Keratinocyte (primary cell): ENCODE measurements at regions not wholly inside any gene's neighbourhood (a gene's known extent, or its start where the extent isn't known, plus 50 kb on each side); places are given as distances from the start of the nearest gene placed in this dataset.

Experiments used
- DNase-seq: peaks from one replicate; pipeline ENCODE4 v3.0.0-alpha.2; 2011; ENCODE audit warnings: low read depth, missing footprints, low spot score
- FAIRE-seq: peaks from 2 replicates; lab custom pipeline; 2011; peaks lifted over from hg19 to GRCh38; lab: Jason Lieb, UNC
- H2AFZ ChIP-seq: 2 replicates; pipeline ENCODE4 v1.6.0; 2012; ENCODE audit warnings: low read length, control low read depth, inconsistent platforms; ENCODE audit not compliant: control insufficient read depth
- H3K27ac ChIP-seq: 2 replicates; pipeline ENCODE4 v1.5.1; 2011; ENCODE audit warnings: low read length; ENCODE audit not compliant: control insufficient read depth, insufficient read depth
- H3K27me3 ChIP-seq: 3 replicates; pipeline ENCODE4 v1.6.0; 2011; ENCODE audit warnings: low read length; ENCODE audit not compliant: control insufficient read depth, insufficient read depth; ENCODE audit errors: extremely low read depth
- H3K36me3 ChIP-seq, 2 experiments: 2 replicates in 1 of 2; 3 replicates in 1 of 2; pipeline ENCODE4 v1.5.1; 2011; ENCODE audit warnings: low read length in 2 of 2, mild to moderate bottlenecking in 1 of 2; ENCODE audit not compliant: control insufficient read depth in 2 of 2, insufficient read depth in 2 of 2; ENCODE audit errors: extremely low read depth in 1 of 2
- H3K4me1 ChIP-seq: 3 replicates; pipeline ENCODE4 v1.5.1; 2011; ENCODE audit warnings: low read length; ENCODE audit not compliant: control insufficient read depth, insufficient read depth; ENCODE audit errors: extremely low read depth
- H3K4me2 ChIP-seq: 3 replicates; pipeline ENCODE4 v1.6.0; 2011; ENCODE audit warnings: low read depth, low read length; ENCODE audit not compliant: control insufficient read depth, insufficient read depth; ENCODE audit errors: extremely low read depth
- H3K4me3 ChIP-seq, 3 experiments: fragments of 200-600 bp in 1 of 3; sonication (generic) in 1 of 3; 2 replicates in 2 of 3; 3 replicates in 1 of 3; pipeline ENCODE4 v1.5.1; 2011 to 2016; ENCODE audit warnings: low read length in 3 of 3, mild to moderate bottlenecking in 3 of 3, control low read depth in 2 of 3, inconsistent platforms in 1 of 3, low read depth in 1 of 3, mixed read lengths in 1 of 3, mixed run types in 1 of 3, moderate library complexity in 1 of 3; ENCODE audit not compliant: control insufficient read depth in 2 of 3, insufficient read depth in 2 of 3; ENCODE audit errors: extremely low read depth in 1 of 3
- H3K79me2 ChIP-seq: 2 replicates; pipeline ENCODE4 v1.6.0; 2012; ENCODE audit warnings: low read length; ENCODE audit not compliant: control insufficient read depth, insufficient read depth
- H3K9ac ChIP-seq: 3 replicates; pipeline ENCODE4 v1.6.0; 2011; ENCODE audit warnings: low read length; ENCODE audit not compliant: control insufficient read depth, insufficient read depth; ENCODE audit errors: extremely low read depth
- H3K9me1 ChIP-seq: 3 replicates; pipeline ENCODE4 v1.6.0; 2011; ENCODE audit warnings: low read length; ENCODE audit not compliant: control insufficient read depth, insufficient read depth; ENCODE audit errors: extremely low read depth
- H3K9me3 ChIP-seq: 2 replicates; pipeline ENCODE4 v1.5.1; 2012; ENCODE audit warnings: low read depth, low read length; ENCODE audit not compliant: control insufficient read depth
- H4K20me1 ChIP-seq: 3 replicates; pipeline ENCODE4 v1.6.0; 2011; ENCODE audit warnings: low read length; ENCODE audit not compliant: control insufficient read depth, insufficient read depth; ENCODE audit errors: extremely low read depth
- CTCF ChIP-seq, 3 experiments: IDR thresholded peaks in 1 of 3; conservative IDR thresholded peaks in 1 of 3; optimal IDR thresholded peaks in 1 of 3; 2 replicates in 2 of 3; 3 replicates in 1 of 3; pipeline versions ENCODE3 to v1.5.1; 2011; ENCODE audit warnings: low read length in 3 of 3, mild to moderate bottlenecking in 3 of 3, moderate library complexity in 2 of 3, control low read depth in 1 of 3, inconsistent platforms in 1 of 3; ENCODE audit not compliant: insufficient read depth in 2 of 3; ENCODE audit errors: extremely low read depth in 1 of 3
- EZH2 ChIP-seq: IDR thresholded peaks from one replicate; pipeline ENCODE4 v1.6.1; 2012; ENCODE audit warnings: inconsistent platforms, mild to moderate bottlenecking, low read length, moderate library complexity
- dilution Hi-C: fragments of 300-500 bp; cut with MboI; formaldehyde crosslinking; loops from one replicate; pipeline ENCODE4 v1.7.0; 2020; ENCODE audit warnings: low sequenced_read_pairs; ENCODE audit not compliant: extremely low pct_ligation_motif_present

- H3K36me3 ChIP-seq: no peaks in the 10 kb centered on the region
- no peak overlapping the region for H3K27ac ChIP-seq
- no peaks in the 10 kb centered on the region for H3K4me1 ChIP-seq
- H3K27me3 ChIP-seq: no peaks in the 10 kb centered on the region
- dilution Hi-C loops: no loop called here
- H4K20me1 ChIP-seq: no peaks in the 10 kb centered on the region
- H2AFZ ChIP-seq: no peak overlapping the region
- TF ChIP-seq CTCF (optimal IDR thresholded peaks at IDR 0.05 in 1 of 3, IDR thresholded peaks at IDR 0.05 in 1 of 3, conservative IDR thresholded peaks at IDR 0.05 in 1 of 3; ENCODE audit: extremely low read depth in 1 of 3, insufficient read depth in 2 of 3, low read length in 3 of 3) (no peak), EZH2 (no peak)
- no peaks in the 10 kb centered on the region for H3K79me2 ChIP-seq
- no peak overlapping the region for H3K4me2 ChIP-seq
- H3K9me1 ChIP-seq: no peaks in the 10 kb centered on the region
- no peak overlapping the region for H3K4me3 ChIP-seq
- H3K9ac ChIP-seq: no peak overlapping the region
- H3K9me3 ChIP-seq: no peaks in the 10 kb centered on the region
- FAIRE-seq: no peak
- no peak for DNase-seq
Measured at GRCh38 chr6:71534921-71535320, 246.3 kb downstream of the OGFRL1 start.

GRCh38 chr6:71537717-71538116 lies 249.1 kb downstream of the OGFRL1 start:
- no peaks in the 10 kb centered on the region for H3K36me3 ChIP-seq
- dilution Hi-C loops: no loop called here
- no peaks in the 10 kb centered on the region for H3K9me1 ChIP-seq
- no peak for TF ChIP-seq CTCF (optimal IDR thresholded peaks at IDR 0.05 in 1 of 3, IDR thresholded peaks at IDR 0.05 in 1 of 3, conservative IDR thresholded peaks at IDR 0.05 in 1 of 3; ENCODE audit: extremely low read depth in 1 of 3, insufficient read depth in 2 of 3, low read length in 3 of 3)
- no peak for TF ChIP-seq EZH2
- no peak for DNase-seq
- H3K9me3 ChIP-seq: no peaks in the 10 kb centered on the region
- no peaks in the 10 kb centered on the region for H3K4me1 ChIP-seq
- no peaks in the 10 kb centered on the region for H3K79me2 ChIP-seq
- H3K4me2 ChIP-seq: no peak overlapping the region
- H3K27ac ChIP-seq: no peak overlapping the region
- H3K27me3 ChIP-seq: no peaks in the 10 kb centered on the region
- H3K9ac ChIP-seq: no peak overlapping the region
- no peak overlapping the region for H3K4me3 ChIP-seq
- no peak for FAIRE-seq
- H2AFZ ChIP-seq: no peak overlapping the region
- no peaks in the 10 kb centered on the region for H4K20me1 ChIP-seq
